ENCODE measurements at regions not wholly inside any gene's neighbourhood (a gene's known extent, or its start where the extent isn't known, plus 50 kb on each side); places are given as distances from the start of the nearest gene placed in this dataset.

GRCh38 chr2:107775211-107775610 is 51.5 kb upstream of the RGPD4 start:
- no peak for DNase-seq (ENCODE audit: low read depth)

- DNase-seq (ENCODE audit: low read depth), result no peak
These were observed 50.9 kb upstream of the RGPD4 start for GRCh38 chr2:107775791-107776190.

- no peak for DNase-seq (ENCODE audit: low read depth)
These were observed 50.3 kb upstream of the RGPD4 start for GRCh38 chr2:107776362-107776761.

All from EH (cell line).